Mucosa of descending colon (tissue), 3 donors: ENCODE measurements at regions not wholly inside any gene's neighbourhood (a gene's known extent, or its start where the extent isn't known, plus 50 kb on each side); places are given as distances from the start of the nearest gene placed in this dataset.

Experiments
- ATAC-seq: fragments of 200-7000 bp; cut with Tn5 transposase; one replicate; pipeline ENCODE4 v1.9.1; 2020; ENCODE audit warnings: mild to moderate bottlenecking, moderate library complexity
- DNase-seq, 3 donors: peaks; one replicate each; pipeline ENCODE4 v3.0.0-alpha.2; 2020
- H3K36me3 ChIP-seq: fragments of 200-600 bp; one replicate; pipeline ENCODE4 v1.8.0; 2021; ENCODE audit warnings: low read depth, mild to moderate bottlenecking
- H3K4me1 ChIP-seq: fragments of 200-600 bp; one replicate; pipeline ENCODE4 v1.8.0; 2021; ENCODE audit warnings: low read depth, mild to moderate bottlenecking
- H3K4me3 ChIP-seq: fragments of 200-600 bp; one replicate; pipeline ENCODE4 v1.8.0; 2021; ENCODE audit warnings: mild to moderate bottlenecking
- H3K9me3 ChIP-seq: fragments of 200-600 bp; one replicate; pipeline ENCODE4 v1.8.0; 2021; ENCODE audit warnings: mild to moderate bottlenecking
- CTCF ChIP-seq: fragments of 200-600 bp; IDR thresholded peaks from one replicate; pipeline ENCODE4 v1.8.0; 2022; ENCODE audit warnings: antibody characterized with exemption, mild to moderate bottlenecking
- intact Hi-C, 2 donors: fragments of 100-400 bp; cut with DNase I in 1 of 2; cut with micrococcal nuclease in 1 of 2; formaldehyde crosslinking; loops; one replicate each; pipeline versions ENCODE4 v1.11.0 to v1.11.1; 2022; cut with DNase I, micrococcal nuclease
- donor health status: DM: no; HTN: no; CAD: no; lungs with moderate emphysema.
- donor health status: DM: no; HTN: no; CAD: no.
- donor health status: DM: no; HTN: yes; CAD: no.

GRCh38 chr2:240351826-240352426 is 83.5 kb upstream of the GPC1 start:
- Histone ChIP-seq H3K9me3 (no peaks in the 10 kb centered on the region), H3K4me1 (no peaks in the 10 kb centered on the region), H3K36me3 (no peaks in the 10 kb centered on the region), H3K4me3 (no peak overlapping the region)
- ATAC-seq (no peak), DNase-seq (peak in 2 of 3 donors; percentile 8 to 26)
- intact Hi-C loops: no loop called here
- no peak for TF ChIP-seq CTCF

GRCh38 chr2:240353086-240353798 is 82.2 kb upstream of the GPC1 start:
- no peak for ATAC-seq

GRCh38 chr2:240353944-240354343 is 81.5 kb upstream of the GPC1 start:
- no peak for ATAC-seq
- intact Hi-C loops: no loop called here
- no peaks in the 10 kb centered on the region for H3K9me3 ChIP-seq
- no peaks in the 10 kb centered on the region for H3K36me3 ChIP-seq
- no peaks in the 10 kb centered on the region for H3K4me1 ChIP-seq
- H3K4me3 ChIP-seq: no peak overlapping the region
- TF ChIP-seq CTCF: no peak
- peak in 1 of 3 donors; percentile 8 for DNase-seq

More at GRCh38 chr2:240353086-240353798, 82.2 kb upstream of the GPC1 start:
- peak in 2 of 3 donors; percentile 6 to 35 for DNase-seq
- H3K9me3 ChIP-seq: no peaks in the 10 kb centered on the region
- intact Hi-C loops: no loop called here
- TF ChIP-seq CTCF: no peak
- no peaks in the 10 kb centered on the region for H3K36me3 ChIP-seq
- no peaks in the 10 kb centered on the region for H3K4me1 ChIP-seq
- no peak overlapping the region for H3K4me3 ChIP-seq

- intact Hi-C loops: no loop called here
- DNase-seq: peak in 1 of 3 donors; percentile 4
- TF ChIP-seq CTCF: no peak
These were observed 80.2 kb upstream of the GPC1 start for GRCh38 chr2:240355001-240355891.

GRCh38 chr2:240355962-240356361 is 79.5 kb upstream of the GPC1 start:
- no peak for ATAC-seq
- no peak for TF ChIP-seq CTCF
- intact Hi-C loops: no loop called here
- Histone ChIP-seq H3K4me1 (no peaks in the 10 kb centered on the region), H3K9me3 (peaks cover 7% of the 10 kb centered on the region), H3K4me3 (no peak overlapping the region), H3K36me3 (no peaks in the 10 kb centered on the region)
- peak in 1 of 3 donors; percentile 10 for DNase-seq

More at GRCh38 chr2:240355001-240355891, 80.2 kb upstream of the GPC1 start:
- H3K4me3 ChIP-seq: no peak overlapping the region
- peaks cover 3% of the 10 kb centered on the region for H3K9me3 ChIP-seq
- no peaks in the 10 kb centered on the region for H3K36me3 ChIP-seq
- H3K4me1 ChIP-seq: no peaks in the 10 kb centered on the region
- no peak for ATAC-seq
